ENCODE measurements at regions not wholly inside any gene's neighbourhood (a gene's known extent, or its start where the extent isn't known, plus 50 kb on each side); places are given as distances from the start of the nearest gene placed in this dataset.

GRCh38 chr18:68399721-68400120 is 315.2 kb downstream of the TMX3 start:
- TF ChIP-seq CTCF (IDR thresholded peaks at IDR 0.05) (no peak), POLR2A (IDR thresholded peaks at IDR 0.05) (no peak)
